ENCODE measurements at regions not wholly inside any gene's neighbourhood (a gene's known extent, or its start where the extent isn't known, plus 50 kb on each side); places are given as distances from the start of the nearest gene placed in this dataset.
"Not testable (repeated sequence)": the region's sequence is repeated elsewhere in the genome, so short reads cannot be mapped to it uniquely, and the experiment has no call there.

- no peak for ATAC-seq (replicated peaks in 6 of 8)
- Histone ChIP-seq H3K4me3 (no peak overlapping the region), H3K27ac (no peak overlapping the region), H3K4me1 (replicated peaks in 1 of 2) (peaks cover 0 to 3% of the 10 kb centered on the region in 2 donors)
- 67 to 100% (median 90%) methylated on average over 1 to 2 of the region's 2 CpGs; no CpG with 5 or more reads in 1 of the 10 experiments for WGBS, 10 experiments
- in situ Hi-C loops (cut with MboI; ENCODE audit: low pct_unique_long_range_greater_than_20kb in 2 of 9, low sequenced_read_pairs in 9 of 9, unreplicated experiment in 9 of 9), result no loop called here
Measured at GRCh38 chr5:118430076-118430475, 558.3 kb downstream of the DTWD2 start.

GRCh38 chr5:118407958-118408357 lies 580.4 kb downstream of the DTWD2 start:
- ATAC-seq (replicated peaks in 6 of 8), result no peak
- no peak overlapping the region for H3K27ac ChIP-seq

GRCh38 chr5:118405650-118406061 lies 582.7 kb downstream of the DTWD2 start:
- Histone ChIP-seq H3K4me3 (no peak overlapping the region), H3K27ac (peak overlapping the region in 1 of 2 donors; percentile 56), H3K4me1 (replicated peaks in 1 of 2) (peaks cover 4 to 5% of the 10 kb centered on the region in 2 donors)
- peak; percentile 82 to 100 (median 90) for ATAC-seq (replicated peaks in 6 of 8)
- 29 to 100% (median 65%) methylated on average over 1 to 2 of the region's 5 CpGs; no CpG with 5 or more reads in 6 of the 10 experiments for WGBS, 10 experiments
- in situ Hi-C loops (cut with MboI; ENCODE audit: low pct_unique_long_range_greater_than_20kb in 2 of 9, low sequenced_read_pairs in 9 of 9, unreplicated experiment in 9 of 9), result no loop called here

More at GRCh38 chr5:118407958-118408357, 580.4 kb downstream of the DTWD2 start:
- Histone ChIP-seq H3K4me3 (no peak overlapping the region), H3K4me1 (replicated peaks in 1 of 2) (peaks cover 4 to 5% of the 10 kb centered on the region in 2 donors)
- in situ Hi-C loops (cut with MboI; ENCODE audit: low pct_unique_long_range_greater_than_20kb in 2 of 9, low sequenced_read_pairs in 9 of 9, unreplicated experiment in 9 of 9), result no loop called here

GRCh38 chr5:118397236-118397635 lies 591.1 kb downstream of the DTWD2 start:
- Histone ChIP-seq H3K4me3 (no peak overlapping the region), H3K4me1 (replicated peaks in 1 of 2) (no peaks in the 10 kb centered on the region), H3K27ac (no peak overlapping the region)
- in situ Hi-C loops (cut with MboI; ENCODE audit: low pct_unique_long_range_greater_than_20kb in 2 of 9, low sequenced_read_pairs in 9 of 9, unreplicated experiment in 9 of 9), result no loop called here
- 19 to 98% (median 48%) methylated on average over 2 to 4 of the region's 4 CpGs; no CpG with 5 or more reads in 3 of the 10 experiments for WGBS, 10 experiments
- ATAC-seq (replicated peaks in 6 of 8), result peak in 2 of 8 experiments; percentile 18 to 56

GRCh38 chr5:118392491-118392890 lies 595.9 kb downstream of the DTWD2 start:
- ATAC-seq (replicated peaks in 6 of 8), result peak in 1 of 8 experiments; percentile 57
- 17 to 88% (median 76%) methylated on average over 1 to 6 of the region's 6 CpGs; no CpG with 5 or more reads in 1 of the 10 experiments for WGBS, 10 experiments
- in situ Hi-C loops (cut with MboI; ENCODE audit: low pct_unique_long_range_greater_than_20kb in 2 of 9, low sequenced_read_pairs in 9 of 9, unreplicated experiment in 9 of 9), result no loop called here

GRCh38 chr5:118382931-118383330 lies 605.4 kb downstream of the DTWD2 start:
- H3K4me1 ChIP-seq (replicated peaks in 1 of 2); H3K27ac ChIP-seq; H3K4me3 ChIP-seq; ATAC-seq (replicated peaks in 6 of 8); in situ Hi-C loops (cut with MboI; ENCODE audit: low pct_unique_long_range_greater_than_20kb in 2 of 9, low sequenced_read_pairs in 9 of 9, unreplicated experiment in 9 of 9): not testable (repeated sequence)
- WGBS, 10 experiments, result 20 to 100% (median 88%) methylated on average over 1 to 8 of the region's 15 CpGs; no CpG with 5 or more reads in 6 of the 10 experiments

More at GRCh38 chr5:118392491-118392890, 595.9 kb downstream of the DTWD2 start:
- Histone ChIP-seq H3K4me3 (no peak overlapping the region), H3K4me1 (replicated peaks in 1 of 2) (peaks cover 0 to 4% of the 10 kb centered on the region in 2 donors), H3K27ac (no peak overlapping the region)

GRCh38 chr5:118379470-118379869 lies 608.9 kb downstream of the DTWD2 start:
- Histone ChIP-seq H3K4me1 (replicated peaks in 1 of 2) (no peaks in the 10 kb centered on the region), H3K4me3 (no peak overlapping the region), H3K27ac (no peak overlapping the region)
- ATAC-seq (replicated peaks in 6 of 8), result peak in 1 of 8 experiments; percentile 38
- WGBS, 10 experiments, result 0 to 81% (median 60%) methylated on average over 1 to 2 of the region's 2 CpGs
- in situ Hi-C loops (cut with MboI; ENCODE audit: low pct_unique_long_range_greater_than_20kb in 2 of 9, low sequenced_read_pairs in 9 of 9, unreplicated experiment in 9 of 9), result no loop called here

GRCh38 chr5:118378959-118379358 lies 609.4 kb downstream of the DTWD2 start:
- 0 to 86% (median 73%) methylated on average over 1 of the region's 1 CpG; no CpG with 5 or more reads in 2 of the 10 experiments for WGBS, 10 experiments
- Histone ChIP-seq H3K4me3 (no peak overlapping the region), H3K27ac (no peak overlapping the region), H3K4me1 (replicated peaks in 1 of 2) (no peaks in the 10 kb centered on the region)
- peak in 1 of 8 experiments; percentile 18 for ATAC-seq (replicated peaks in 6 of 8)
- in situ Hi-C loops (cut with MboI; ENCODE audit: low pct_unique_long_range_greater_than_20kb in 2 of 9, low sequenced_read_pairs in 9 of 9, unreplicated experiment in 9 of 9), result no loop called here

GRCh38 chr5:118377420-118377819 lies 610.9 kb downstream of the DTWD2 start:
- no peak for ATAC-seq (replicated peaks in 6 of 8)
- in situ Hi-C loops (cut with MboI; ENCODE audit: low pct_unique_long_range_greater_than_20kb in 2 of 9, low sequenced_read_pairs in 9 of 9, unreplicated experiment in 9 of 9), result no loop called here
- no peak overlapping the region for H3K4me3 ChIP-seq
- H3K27ac ChIP-seq, result no peak overlapping the region
- H3K4me1 ChIP-seq (replicated peaks in 1 of 2), result peaks cover 0 to 2% of the 10 kb centered on the region in 2 donors

- peak in 4 of 8 experiments; percentile 67 to 91 (median 78) for ATAC-seq (replicated peaks in 6 of 8)
- 0 to 100% (median 77%) methylated on average over 1 to 3 of the region's 3 CpGs; no CpG with 5 or more reads in 3 of the 10 experiments for WGBS, 10 experiments
- Histone ChIP-seq H3K4me3 (no peak overlapping the region), H3K4me1 (replicated peaks in 1 of 2) (peaks cover 0 to 6% of the 10 kb centered on the region in 2 donors), H3K27ac (no peak overlapping the region)
- in situ Hi-C loops (cut with MboI; ENCODE audit: low pct_unique_long_range_greater_than_20kb in 2 of 9, low sequenced_read_pairs in 9 of 9, unreplicated experiment in 9 of 9), result no loop called here
Measured at GRCh38 chr5:118371973-118372831, 616.1 kb downstream of the DTWD2 start.

GRCh38 chr5:118366429-118366828 lies 621.9 kb downstream of the DTWD2 start:
- in situ Hi-C loops (cut with MboI; ENCODE audit: low pct_unique_long_range_greater_than_20kb in 2 of 9, low sequenced_read_pairs in 9 of 9, unreplicated experiment in 9 of 9), result no loop called here
- WGBS, 10 experiments, result 13 to 100% (median 88%) methylated on average over 1 to 3 of the region's 3 CpGs; no CpG with 5 or more reads in 2 of the 10 experiments
- Histone ChIP-seq H3K27ac (no peak overlapping the region), H3K4me1 (replicated peaks in 1 of 2) (no peaks in the 10 kb centered on the region), H3K4me3 (no peak overlapping the region)
- no peak for ATAC-seq (replicated peaks in 6 of 8)

- in situ Hi-C loops (cut with MboI; ENCODE audit: low pct_unique_long_range_greater_than_20kb in 2 of 9, low sequenced_read_pairs in 9 of 9, unreplicated experiment in 9 of 9), result no loop called here
- no peaks in the 10 kb centered on the region for H3K4me1 ChIP-seq (replicated peaks in 1 of 2)
- WGBS, 10 experiments, result 23 to 100% (median 82%) methylated on average over 1 to 4 of the region's 4 CpGs; no CpG with 5 or more reads in 2 of the 10 experiments
- no peak for ATAC-seq (replicated peaks in 6 of 8)
- H3K4me3 ChIP-seq, result no peak overlapping the region
- no peak overlapping the region for H3K27ac ChIP-seq
Measured at GRCh38 chr5:118365718-118366117, 622.6 kb downstream of the DTWD2 start.

GRCh38 chr5:118354797-118355196 lies 633.5 kb downstream of the DTWD2 start:
- Histone ChIP-seq H3K27ac (no peak overlapping the region), H3K4me1 (replicated peaks in 1 of 2) (peaks cover 7 to 8% of the 10 kb centered on the region in 2 donors), H3K4me3 (no peak overlapping the region)
- in situ Hi-C loops (cut with MboI; ENCODE audit: low pct_unique_long_range_greater_than_20kb in 2 of 9, low sequenced_read_pairs in 9 of 9, unreplicated experiment in 9 of 9), result no loop called here
- peak in 5 of 8 experiments; percentile 21 to 67 (median 33) for ATAC-seq (replicated peaks in 6 of 8)

Measured in motor neuron (in vitro differentiated cells).